Activated CD4-positive, alpha-beta T cell treated with anti-CD3 and anti-CD28 coated beads for 48 hours (primary cell): ENCODE measurements at regions not wholly inside any gene's neighbourhood (a gene's known extent, or its start where the extent isn't known, plus 50 kb on each side); places are given as distances from the start of the nearest gene placed in this dataset.
"Not testable (repeated sequence)": the region's sequence is repeated elsewhere in the genome, so short reads cannot be mapped to it uniquely, and the experiment has no call there.

Experiments
- DNase-seq: peaks from one replicate; pipeline ENCODE4 v3.0.0-alpha.2; 2020

DNA sequence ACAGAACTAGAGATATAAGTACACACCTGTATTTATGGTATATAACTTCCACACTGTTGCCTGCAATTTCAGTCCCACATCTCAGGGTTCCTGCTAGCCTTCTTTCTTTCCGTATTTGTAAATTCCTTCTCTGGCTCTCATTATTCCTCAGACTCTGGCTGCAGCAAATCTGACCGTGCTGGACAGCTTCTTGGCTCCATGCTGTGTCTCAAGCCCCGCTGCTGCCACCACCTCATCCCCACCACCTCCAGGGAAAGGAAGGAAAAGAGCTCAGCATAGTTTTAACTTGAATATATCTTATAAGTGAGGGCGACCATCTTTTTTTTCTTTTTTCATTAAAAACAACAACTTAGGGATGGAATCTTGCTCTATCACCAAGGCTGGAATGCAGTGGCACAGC lies 155.6 kb upstream of the CXCL13 start:
- DNase-seq, result no peak

DNA sequence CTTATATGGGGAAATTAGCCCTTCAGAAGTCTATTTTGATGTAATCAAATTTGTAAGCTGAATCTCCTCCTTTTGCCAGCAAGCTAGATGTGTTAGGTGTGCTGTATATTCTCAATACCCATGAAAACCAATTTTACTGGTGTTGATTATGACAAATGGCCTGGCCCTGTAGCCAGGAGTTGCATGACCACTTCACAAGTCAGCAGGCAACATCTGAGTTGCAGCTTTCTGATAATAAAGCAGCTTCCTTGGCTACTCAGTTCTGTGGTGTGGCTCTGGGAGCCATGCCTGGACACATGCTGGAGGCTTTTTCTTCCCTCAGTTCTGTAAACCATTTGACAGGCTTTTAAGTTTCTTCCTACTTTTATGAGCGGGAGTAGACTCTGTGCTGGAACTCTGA lies 154.1 kb upstream of the CXCL13 start:
- DNase-seq, result no peak

- DNase-seq, result not testable (repeated sequence)
Measured at GRCh38 chr4:77452117-77452516, 153.5 kb upstream of the CXCL13 start.

DNA sequence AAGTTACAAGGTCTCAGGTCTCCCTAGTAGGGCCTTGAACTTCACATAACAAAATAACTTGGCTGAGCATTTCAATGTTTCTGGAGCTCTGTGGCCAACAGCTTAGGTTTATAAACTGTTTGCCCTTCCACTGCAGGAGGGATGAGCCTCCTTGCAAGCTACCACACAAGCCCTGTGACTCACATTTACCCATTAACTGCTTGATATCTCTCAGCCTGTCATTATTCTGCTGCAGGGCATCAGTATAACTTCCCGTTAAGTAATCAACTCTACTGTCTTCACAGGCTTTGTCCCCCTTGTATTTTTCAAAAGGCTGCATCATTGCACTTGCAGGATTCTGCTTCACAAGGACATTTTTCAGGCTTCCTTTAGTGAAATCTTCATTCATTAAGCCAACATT lies 151.7 kb upstream of the CXCL13 start:
- no peak for DNase-seq

- no peak for DNase-seq
Measured at GRCh38 chr4:77454858-77455257, 150.8 kb upstream of the CXCL13 start.

GRCh38 chr4:77464100-77464499 lies 141.5 kb upstream of the CXCL13 start:
- peak; percentile 8 for DNase-seq

GRCh38 chr4:77465271-77465670 lies 140.3 kb upstream of the CXCL13 start:
- DNase-seq, result peak; percentile 61

DNA sequence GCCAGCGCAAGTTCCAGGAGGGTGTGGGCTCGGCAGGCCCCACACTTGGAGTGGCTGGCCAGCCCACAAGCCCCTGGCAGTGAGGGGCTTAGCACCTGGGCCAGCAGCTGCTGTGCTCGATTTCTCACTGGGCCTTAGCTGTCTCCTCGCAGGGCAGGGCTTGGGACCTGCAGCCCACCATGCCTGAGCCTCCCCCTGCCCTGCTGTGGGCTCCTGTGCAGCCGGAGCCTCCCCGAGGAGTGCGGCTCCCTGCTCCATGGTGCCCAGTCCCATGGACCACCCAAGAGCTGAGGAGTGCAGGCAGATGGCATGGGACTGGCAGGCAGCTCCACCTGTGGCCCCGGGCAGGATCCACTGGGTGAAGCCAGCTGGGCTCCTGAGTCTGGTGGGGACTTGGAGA lies 139.2 kb upstream of the CXCL13 start:
- DNase-seq, result no peak

- DNase-seq, result no peak
Measured at GRCh38 chr4:77471821-77472495, 133.7 kb upstream of the CXCL13 start.

DNA sequence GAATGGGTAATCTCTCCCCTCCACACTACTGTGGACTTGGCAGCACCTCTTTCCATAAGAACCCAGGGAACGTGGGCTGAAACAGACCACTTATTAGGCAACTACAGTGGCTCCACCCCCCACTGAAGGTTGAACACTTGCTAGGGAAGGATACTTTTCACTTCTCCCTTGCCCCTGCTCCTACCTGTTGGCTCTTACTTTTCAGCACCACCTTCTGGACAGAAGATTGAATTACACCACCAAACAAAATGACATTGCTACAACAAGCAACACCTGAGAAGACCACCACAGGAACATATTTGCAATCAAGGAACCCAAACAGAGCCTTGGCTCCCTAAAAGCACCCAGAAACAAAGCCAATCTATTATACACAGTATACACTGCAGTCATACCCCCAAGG lies 132.1 kb upstream of the CXCL13 start:
- DNase-seq, result no peak

DNA sequence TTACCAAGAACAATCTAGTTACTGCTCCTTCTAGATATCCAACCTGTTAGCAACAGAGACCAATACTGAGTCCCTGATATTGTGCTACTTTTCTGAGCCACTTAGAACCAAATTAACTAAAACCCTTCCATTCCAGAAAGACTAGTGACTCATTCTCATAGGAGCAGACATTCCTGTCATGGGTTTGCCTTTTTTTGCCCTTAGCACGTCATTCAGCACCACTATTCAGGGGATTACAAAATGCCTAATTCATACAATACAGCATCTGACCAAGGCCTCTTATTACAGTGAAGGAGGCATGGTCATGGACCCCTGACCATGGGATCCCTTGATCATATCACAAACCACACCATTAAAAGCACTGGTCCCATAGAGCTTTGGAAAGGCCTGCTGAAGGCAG lies 123.8 kb upstream of the CXCL13 start:
- no peak for DNase-seq

DNA sequence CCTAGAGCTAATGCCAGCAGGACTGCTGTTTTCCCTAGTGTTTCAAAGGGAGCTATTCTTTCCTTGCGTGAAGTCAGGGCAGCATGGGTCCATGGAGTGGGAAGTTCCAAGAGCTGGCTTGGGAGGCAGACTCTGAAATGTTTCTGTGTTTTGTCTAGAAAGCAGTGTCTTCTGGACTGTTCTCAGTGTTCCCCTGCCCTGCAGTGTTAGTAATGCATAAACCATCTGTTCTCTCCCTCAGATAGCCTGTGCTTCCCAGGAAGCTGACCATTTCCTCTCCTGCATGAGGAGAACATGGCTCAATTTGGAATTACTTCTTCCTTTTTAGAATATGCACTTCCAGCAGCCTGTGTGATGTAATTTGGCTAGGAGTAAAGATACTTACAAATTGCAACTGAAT lies 116.7 kb upstream of the CXCL13 start:
- no peak for DNase-seq

- DNase-seq, result no peak
Measured at GRCh38 chr4:77493120-77493752, 112.4 kb upstream of the CXCL13 start.

- DNase-seq, result no peak
Measured at GRCh38 chr4:77493829-77494551, 111.6 kb upstream of the CXCL13 start.

- DNase-seq, result no peak
Measured at GRCh38 chr4:77496457-77496856, 109.2 kb upstream of the CXCL13 start.

DNA sequence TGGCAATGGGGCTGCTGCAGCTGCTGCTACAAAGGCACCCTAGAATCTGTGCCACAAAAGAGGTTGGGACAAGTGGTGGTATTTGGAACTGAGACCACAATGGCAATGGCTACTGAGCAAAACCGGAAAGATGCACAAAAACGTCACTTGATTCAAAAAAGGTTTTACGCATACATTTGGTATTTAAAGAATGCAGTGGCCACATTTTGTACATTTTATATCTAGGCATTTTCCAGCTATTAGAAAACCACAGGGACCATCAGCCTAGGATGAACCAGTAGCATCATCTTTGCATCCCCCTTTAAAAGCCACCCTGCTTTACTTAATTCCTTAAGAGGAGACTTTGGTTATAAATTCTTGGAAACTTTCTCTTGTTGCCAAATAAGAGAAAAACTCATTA lies 104.8 kb upstream of the CXCL13 start:
- no peak for DNase-seq

DNA sequence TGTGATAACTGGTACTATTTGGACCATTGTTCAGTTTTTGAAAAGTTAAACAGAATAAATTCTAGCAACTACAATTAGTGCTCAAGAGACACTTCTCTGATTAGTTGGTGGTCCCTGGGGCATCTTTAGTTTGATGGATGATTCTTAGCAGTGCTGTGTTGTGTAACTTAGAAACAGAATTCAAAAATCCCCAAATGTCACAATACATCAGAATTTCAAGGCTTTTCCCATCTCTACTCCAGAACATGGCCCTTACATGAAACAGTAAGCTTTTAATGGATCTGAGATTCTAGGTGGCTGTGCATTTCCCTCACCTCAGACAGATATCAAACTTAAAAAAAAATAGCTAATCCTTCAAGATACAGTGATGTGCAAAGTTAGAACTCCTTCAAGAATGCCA lies 104.4 kb upstream of the CXCL13 start:
- no peak for DNase-seq

- DNase-seq, result no peak
Measured at GRCh38 chr4:77501851-77502250, 103.8 kb upstream of the CXCL13 start.

- no peak for DNase-seq
Measured at GRCh38 chr4:77504407-77504806, 101.2 kb upstream of the CXCL13 start.

- DNase-seq, result no peak
Measured at GRCh38 chr4:77505275-77505957, 100.2 kb upstream of the CXCL13 start.

GRCh38 chr4:77505958-77506319 lies 99.7 kb upstream of the CXCL13 start:
- DNase-seq, result no peak

- no peak for DNase-seq
Measured at GRCh38 chr4:77510367-77510766, 95.3 kb upstream of the CXCL13 start.

GRCh38 chr4:77525538-77525937 lies 80.1 kb upstream of the CXCL13 start:
- DNase-seq, result no peak

DNA sequence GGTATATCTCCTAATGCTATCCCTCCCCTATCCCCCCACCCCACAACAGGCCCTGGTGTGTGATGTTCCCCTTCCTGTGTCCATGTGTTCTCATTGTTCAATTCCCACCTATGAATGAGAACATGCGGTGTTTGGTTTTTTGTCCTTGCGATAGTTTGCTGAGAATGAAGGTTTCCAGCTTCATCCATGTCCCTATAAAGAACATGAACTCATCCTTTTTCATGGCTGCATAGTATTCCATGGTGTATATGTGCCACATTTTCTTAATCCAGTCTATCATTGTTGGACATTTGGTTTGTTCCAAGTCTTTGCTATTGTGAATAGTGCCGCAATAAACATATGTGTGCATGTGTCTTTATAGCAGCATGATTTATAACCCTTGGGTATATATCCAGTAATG lies 77.7 kb upstream of the CXCL13 start:
- not testable (repeated sequence) for DNase-seq
